ENCODE measurements at regions not wholly inside any gene's neighbourhood (a gene's known extent, or its start where the extent isn't known, plus 50 kb on each side); places are given as distances from the start of the nearest gene placed in this dataset.

- TF ChIP-seq BCLAF1 (IDR thresholded peaks at IDR 0.05) (no peak), ZNF687 (IDR thresholded peaks at IDR 0.05) (no peak), PAX5 (IDR thresholded peaks at IDR 0.05; ENCODE audit: borderline replicate concordance, low read depth, low read length) (no peak)
Observed at GRCh38 chr12:77610446-77610845, 220.2 kb upstream of the NAV3 start (continued).

DNA sequence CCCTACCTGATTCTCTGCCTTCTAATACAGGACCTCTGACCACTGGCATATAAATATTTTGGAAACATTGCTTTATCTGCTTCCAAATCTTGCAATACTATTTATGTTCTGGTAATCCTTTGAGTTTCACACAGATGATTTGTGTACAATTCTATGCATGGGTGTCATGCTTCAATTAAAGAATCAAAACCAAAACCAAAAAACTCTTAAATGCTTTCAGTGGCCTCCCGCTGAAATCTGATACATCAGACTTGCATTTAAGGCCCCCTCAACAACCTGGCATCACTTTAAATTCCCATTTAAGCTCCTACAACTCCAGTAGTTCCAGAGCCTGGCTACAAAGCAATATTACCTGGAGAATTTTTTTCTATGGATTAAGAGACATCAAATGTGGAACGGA, 221.7 kb upstream of the NAV3 start:
- intact Hi-C loops (cut with micrococcal nuclease; ENCODE audit: unreplicated experiment) = no loop called here
- DNase-seq (ENCODE audit: low read depth, low spot score) (no peak), ATAC-seq (no peak), FAIRE-seq (no peak)
- H3K4me3 ChIP-seq = no peak overlapping the region
- H3K36me3 ChIP-seq (ENCODE audit: control insufficient read depth in 2 of 2, insufficient read depth in 2 of 2, low read length in 1 of 2) = no peaks in the 10 kb centered on the region
- no peak overlapping the region for H3K9ac ChIP-seq (ENCODE audit: control insufficient read depth, insufficient read depth, low read length)
- RAD21 ChIA-PET (ENCODE audit: unreplicated experiment) = no interaction called here
- no peaks in the 10 kb centered on the region for H3K79me2 ChIP-seq (ENCODE audit: control insufficient read depth, insufficient read depth, low read length)
- in situ Hi-C loops (cut with MboI) = no loop called here
- no TSS peak for BruUV-seq (replicated peaks)
- no peak for TF ChIP-seq ZNF274 (IDR thresholded peaks at IDR 0.05; ENCODE audit: insufficient read depth, insufficient read length)
- TF ChIP-seq ZBED1 (IDR thresholded peaks at IDR 0.05; ENCODE audit: borderline replicate concordance) = no peak
- no peak for TF ChIP-seq ZNF217 (IDR thresholded peaks at IDR 0.05)
- no peak for TF ChIP-seq PML (IDR thresholded peaks at IDR 0.05; ENCODE audit: low read length)
- TF ChIP-seq KAT2A (conservative IDR thresholded peaks at IDR 0.05; ENCODE audit: control insufficient read depth, low read depth, low read length) = no peak
- no peak for TF ChIP-seq MTA3 (IDR thresholded peaks at IDR 0.05; ENCODE audit: borderline replicate concordance, low read length)
- H3K4me1 ChIP-seq (ENCODE audit: control insufficient read depth, insufficient read depth, low read length) = no peaks in the 10 kb centered on the region
- H2AFZ ChIP-seq (ENCODE audit: control insufficient read depth, low read depth, low read length) = no peak overlapping the region
- WGBS (ENCODE audit: insufficient coverage, insufficient replicate concordance, low lambda C conversion rate, missing lambda C conversion rate) = 33% methylated on average over 2 of the region's 2 CpGs
- H4K20me1 ChIP-seq (ENCODE audit: control insufficient read depth, insufficient read depth) = no peaks in the 10 kb centered on the region
- no peak overlapping the region for H3K27ac ChIP-seq (ENCODE audit: control insufficient read depth, insufficient read depth)
- POLR2A ChIA-PET = no interaction called here
- H3K9me3 ChIP-seq (replicated peaks; ENCODE audit: control insufficient read depth, insufficient read depth, low read length) = no peaks in the 10 kb centered on the region
- CTCF ChIA-PET = no interaction called here
- H3K27me3 ChIP-seq (replicated peaks in 1 of 2; ENCODE audit: control insufficient read depth in 2 of 2, insufficient read depth in 2 of 2, low read length in 1 of 2) = no peaks in the 10 kb centered on the region
- SMC1A ChIA-PET (ENCODE audit: uncharacterized antibody, unreplicated experiment) = no interaction called here
- H3K4me2 ChIP-seq (ENCODE audit: control insufficient read depth, insufficient read depth) = no peak overlapping the region

Measured in GM12878 (cell line).